Esophagus (tissue), 2 donors: ENCODE measurements at regions not wholly inside any gene's neighbourhood (a gene's known extent, or its start where the extent isn't known, plus 50 kb on each side); places are given as distances from the start of the nearest gene placed in this dataset.
A peak's percentile ranks its signal among the peaks of the same experiment; 100 is the strongest.

Experiments
- H3K27ac ChIP-seq, 2 donors: one replicate each; pipeline ENCODE4 v1.5.1; 2013; ENCODE audit warnings: low read depth in 2 of 2, mild to moderate bottlenecking in 2 of 2, inconsistent platforms in 1 of 2, low read length in 1 of 2, moderate library complexity in 1 of 2
- H3K27me3 ChIP-seq, 2 donors: one replicate each; pipeline ENCODE4 v1.6.1; 2013; ENCODE audit warnings: low read length in 2 of 2, control low read depth in 1 of 2, mild to moderate bottlenecking in 1 of 2; ENCODE audit not compliant: insufficient read depth in 2 of 2, control insufficient read depth in 1 of 2
- H3K36me3 ChIP-seq, 2 donors: one replicate each; pipeline ENCODE4 v1.6.1; 2013; ENCODE audit warnings: low read length in 1 of 2; ENCODE audit not compliant: control insufficient read depth in 2 of 2, insufficient read depth in 2 of 2
- H3K4me1 ChIP-seq, 2 donors: one replicate each; pipeline ENCODE4 v1.6.1; 2013; ENCODE audit warnings: low read length in 1 of 2; ENCODE audit not compliant: control insufficient read depth in 2 of 2, insufficient read depth in 2 of 2
- H3K4me3 ChIP-seq, 2 donors: one replicate each; pipeline ENCODE4 v1.5.1; 2013; ENCODE audit warnings: low read length in 2 of 2, mild to moderate bottlenecking in 2 of 2, low read depth in 1 of 2, moderate library complexity in 1 of 2
- H3K9me3 ChIP-seq, 2 donors: one replicate each; pipeline ENCODE4 v1.6.1; 2013; ENCODE audit warnings: mild to moderate bottlenecking in 2 of 2, low read depth in 1 of 2, low read length in 1 of 2, moderate library complexity in 1 of 2; ENCODE audit not compliant: control insufficient read depth in 2 of 2, insufficient read depth in 1 of 2
- WGBS, 2 donors: extraction: QIAGEN DNeasy Blood & Tissue Kit; methylation state at CpG; one replicate each; pipeline ENCODE4 v1.1.7; 2013; 5-methylcytosine and 5-hydroxymethylcytosine counted together
- donor health status: healthy with polysubstance abuse.
- donor health status: Bipolar disorder and iron deficiency.

DNA sequence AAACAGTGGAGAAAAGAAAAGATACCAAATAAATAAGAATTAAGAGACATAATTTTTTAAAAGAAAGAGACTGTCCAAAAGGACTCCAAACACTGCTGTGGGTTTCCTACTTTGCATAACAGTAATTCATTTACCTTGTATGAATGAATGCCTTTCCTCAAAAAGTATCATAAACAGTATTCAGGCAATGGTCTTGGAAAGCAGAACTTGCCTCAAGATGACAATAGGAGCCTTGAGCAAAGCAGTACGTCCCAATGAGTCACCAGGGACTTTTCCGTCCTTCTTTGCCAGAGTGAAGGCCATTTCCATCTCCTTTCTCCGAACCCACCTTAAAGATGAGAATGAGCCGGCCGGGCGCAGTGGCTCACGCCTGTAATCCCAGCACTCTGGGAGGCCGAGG lies 186.4 kb downstream of the ZBTB18 start:
- Histone ChIP-seq H3K27ac (no peak overlapping the region), H3K9me3 (no peaks in the 10 kb centered on the region), H3K4me3 (no peak overlapping the region), H3K36me3 (no peaks in the 10 kb centered on the region), H3K27me3 (no peaks in the 10 kb centered on the region), H3K4me1 (peaks cover 0 to 12% of the 10 kb centered on the region in 2 donors)
- 75 to 80% methylated on average over 8 of the region's 8 CpGs for WGBS, 2 donors

DNA sequence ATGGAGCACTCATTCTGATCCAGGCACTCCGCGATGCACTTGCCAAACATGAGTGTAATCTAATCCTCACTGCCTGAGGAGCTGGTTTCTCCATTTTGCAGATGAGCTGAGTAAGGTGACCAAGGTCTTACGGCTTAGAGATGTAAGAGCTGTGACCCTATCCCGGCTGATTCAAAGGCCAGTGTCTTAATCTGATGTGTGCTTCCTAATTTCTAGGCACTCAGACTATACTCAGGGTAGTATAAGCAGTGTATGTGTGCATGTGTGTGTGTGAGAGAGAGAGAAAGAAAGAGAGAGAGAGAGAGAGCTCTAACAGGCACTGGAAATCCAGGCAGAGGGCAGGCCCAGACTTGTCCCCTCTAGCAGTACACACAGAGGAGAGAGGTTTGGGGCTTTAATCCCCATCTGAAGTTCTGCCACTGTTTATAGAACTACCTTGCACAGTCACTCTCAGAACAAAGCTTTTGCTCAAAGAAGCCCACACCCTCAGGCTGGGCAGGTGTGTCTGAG lies 188.2 kb downstream of the ZBTB18 start:
- no peak overlapping the region for H3K4me3 ChIP-seq
- no peaks in the 10 kb centered on the region for H3K27me3 ChIP-seq
- H3K36me3 ChIP-seq: no peaks in the 10 kb centered on the region
- H3K9me3 ChIP-seq: no peaks in the 10 kb centered on the region
- 54 to 72% methylated on average over 4 of the region's 4 CpGs for WGBS, 2 donors
- peaks cover 0 to 12% of the 10 kb centered on the region in 2 donors for H3K4me1 ChIP-seq
- peak overlapping the region; percentile 52 to 74 for H3K27ac ChIP-seq

- 80 to 84% methylated on average over 4 of the region's 4 CpGs for WGBS, 2 donors
- no peaks in the 10 kb centered on the region for H3K27me3 ChIP-seq
- H3K9me3 ChIP-seq: no peaks in the 10 kb centered on the region
- H3K36me3 ChIP-seq: no peaks in the 10 kb centered on the region
- H3K4me3 ChIP-seq: no peak overlapping the region
- peaks cover 0 to 9% of the 10 kb centered on the region in 2 donors for H3K4me1 ChIP-seq
- H3K27ac ChIP-seq: no peak overlapping the region
Observed at GRCh38 chr1:244241438-244241837, 190.4 kb downstream of the ZBTB18 start.

DNA sequence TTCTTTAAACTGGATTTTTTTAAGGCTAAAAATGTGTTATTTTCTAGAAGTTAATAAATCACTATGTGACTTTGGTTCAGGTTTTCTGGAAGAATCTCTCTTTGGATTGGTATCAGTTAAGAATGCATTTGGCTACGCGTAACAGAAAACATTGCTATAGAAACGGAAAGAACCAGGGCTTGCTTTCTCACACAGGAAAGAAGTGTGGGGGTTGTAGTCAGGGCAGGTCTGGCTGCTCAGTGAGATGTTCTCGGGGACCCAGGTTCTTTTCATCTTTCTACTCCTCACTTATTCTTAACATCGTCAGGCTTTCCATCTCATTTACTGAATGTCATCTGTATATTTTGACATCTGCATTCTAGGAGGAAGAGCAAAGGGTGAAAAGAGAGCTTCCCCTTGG lies 191.4 kb downstream of the ZBTB18 start:
- Histone ChIP-seq H3K27ac (no peak overlapping the region), H3K36me3 (no peaks in the 10 kb centered on the region), H3K9me3 (no peaks in the 10 kb centered on the region), H3K4me1 (peaks cover 0 to 9% of the 10 kb centered on the region in 2 donors), H3K4me3 (no peak overlapping the region), H3K27me3 (no peaks in the 10 kb centered on the region)
- WGBS, 2 donors: 56 to 72% methylated on average over 5 of the region's 5 CpGs

- Histone ChIP-seq H3K27me3 (no peaks in the 10 kb centered on the region), H3K27ac (no peak overlapping the region), H3K9me3 (no peaks in the 10 kb centered on the region), H3K4me1 (no peaks in the 10 kb centered on the region), H3K36me3 (no peaks in the 10 kb centered on the region), H3K4me3 (no peak overlapping the region)
- 81 to 85% methylated on average over 4 of the region's 4 CpGs for WGBS, 2 donors
Observed at GRCh38 chr1:244246334-244246733, 195.3 kb downstream of the ZBTB18 start.

- no peak overlapping the region for H3K4me3 ChIP-seq
- no peak overlapping the region for H3K27ac ChIP-seq
- WGBS, 2 donors: 81 to 88% methylated on average over 3 of the region's 3 CpGs
- peaks cover 0 to 4% of the 10 kb centered on the region in 2 donors for H3K4me1 ChIP-seq
- H3K36me3 ChIP-seq: no peaks in the 10 kb centered on the region
- H3K27me3 ChIP-seq: no peaks in the 10 kb centered on the region
- H3K9me3 ChIP-seq: no peaks in the 10 kb centered on the region
Observed at GRCh38 chr1:244248426-244248825, 197.3 kb downstream of the ZBTB18 start.

DNA sequence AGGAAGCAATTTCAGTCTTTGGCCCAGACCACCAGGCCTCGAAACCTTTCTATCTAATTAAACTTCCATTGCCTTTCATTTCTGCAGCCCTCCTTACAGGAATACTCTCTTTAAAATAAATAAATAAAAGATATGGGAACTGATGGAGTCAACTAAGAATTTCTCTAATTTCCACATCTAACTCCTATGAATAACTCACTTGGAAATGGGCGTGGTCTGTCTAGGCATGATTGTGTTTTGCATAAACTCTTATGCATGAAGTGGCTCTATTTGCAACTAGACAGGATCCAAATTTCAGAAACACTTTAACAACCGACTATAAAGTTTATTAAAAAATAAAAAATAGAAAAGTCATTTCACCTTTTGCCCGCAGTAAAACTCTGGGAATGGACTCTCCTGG lies 199.5 kb downstream of the ADSS2 start:
- H3K27me3 ChIP-seq: no peaks in the 10 kb centered on the region
- H3K9me3 ChIP-seq: peaks cover 0 to 3% of the 10 kb centered on the region in 2 donors
- 91 to 94% methylated on average over 4 of the region's 4 CpGs for WGBS, 2 donors
- H3K27ac ChIP-seq: no peak overlapping the region
- peaks cover 4% of the 10 kb centered on the region in 2 donors for H3K4me1 ChIP-seq
- no peaks in the 10 kb centered on the region for H3K36me3 ChIP-seq
- H3K4me3 ChIP-seq: no peak overlapping the region

DNA sequence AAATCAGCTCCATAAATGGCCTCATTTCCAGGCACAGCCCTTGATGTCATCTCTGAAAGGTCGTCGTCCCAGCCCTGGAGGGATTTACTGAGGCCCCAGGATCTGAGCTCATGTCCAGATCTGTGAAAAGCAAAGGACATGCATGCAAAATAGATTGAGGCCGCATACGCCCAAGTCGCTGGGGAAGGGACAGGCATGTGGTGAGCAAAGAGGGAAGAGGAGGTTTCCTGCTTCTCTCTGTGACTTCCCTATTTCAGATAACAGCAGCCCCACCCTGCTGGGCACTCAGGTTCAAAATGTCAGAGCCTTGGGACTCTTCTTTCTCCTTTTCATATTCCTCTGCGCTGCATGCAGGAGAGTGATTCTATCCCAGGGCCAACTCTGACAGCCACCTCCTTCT lies 197.2 kb downstream of the ADSS2 start:
- Histone ChIP-seq H3K27ac (no peak overlapping the region), H3K9me3 (peaks cover 0 to 3% of the 10 kb centered on the region in 2 donors), H3K4me1 (peaks cover 4% of the 10 kb centered on the region in 2 donors), H3K27me3 (no peaks in the 10 kb centered on the region), H3K4me3 (no peak overlapping the region), H3K36me3 (no peaks in the 10 kb centered on the region)
- 69 to 73% methylated on average over 6 of the region's 6 CpGs for WGBS, 2 donors

DNA sequence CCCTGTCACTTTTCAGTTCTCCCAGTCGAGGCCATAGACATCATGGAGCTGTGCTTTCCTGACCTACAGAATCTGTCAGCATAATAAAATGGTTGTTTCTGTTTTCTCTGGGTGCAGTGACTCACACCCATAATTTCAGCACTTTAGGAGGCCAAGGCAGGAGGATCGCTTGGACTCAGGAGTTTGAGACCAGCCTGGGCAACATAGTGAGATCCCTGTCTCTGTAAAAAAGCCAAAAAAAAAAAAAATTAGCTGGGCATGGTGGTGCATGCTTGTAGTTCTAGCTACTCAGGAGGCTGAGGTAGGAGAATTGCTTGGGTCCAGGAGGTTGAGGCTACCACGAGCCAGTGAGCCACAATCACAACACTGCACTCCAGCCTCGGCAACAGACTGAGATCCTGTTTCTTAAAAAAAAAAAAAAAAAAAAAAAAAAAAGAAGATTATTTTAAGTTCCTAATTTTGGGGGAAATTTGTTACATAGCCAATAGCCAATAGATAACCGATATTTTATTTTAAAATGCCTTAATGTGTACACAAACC lies 196.2 kb downstream of the ADSS2 start:
- WGBS, 2 donors: 86 to 87% methylated on average over 5 of the region's 5 CpGs
- Histone ChIP-seq H3K27me3 (no peaks in the 10 kb centered on the region), H3K4me1 (peaks cover 4% of the 10 kb centered on the region in 2 donors), H3K27ac (no peak overlapping the region), H3K9me3 (peaks cover 0 to 3% of the 10 kb centered on the region in 2 donors), H3K4me3 (no peak overlapping the region), H3K36me3 (no peaks in the 10 kb centered on the region)

GRCh38 chr1:244256086-244256676 lies 195.5 kb downstream of the ADSS2 start:
- H3K9me3 ChIP-seq: peaks cover 0 to 3% of the 10 kb centered on the region in 2 donors
- no peak overlapping the region for H3K4me3 ChIP-seq
- peaks cover 4% of the 10 kb centered on the region in 2 donors for H3K4me1 ChIP-seq
- H3K27ac ChIP-seq: no peak overlapping the region
- WGBS, 2 donors: 71 to 72% methylated on average over 13 of the region's 13 CpGs
- no peaks in the 10 kb centered on the region for H3K27me3 ChIP-seq
- H3K36me3 ChIP-seq: no peaks in the 10 kb centered on the region
